Mucosa of rectum (tissue), 2 donors: ENCODE measurements at regions not wholly inside any gene's neighbourhood (a gene's known extent, or its start where the extent isn't known, plus 50 kb on each side); places are given as distances from the start of the nearest gene placed in this dataset.

Experiments
- H3K27ac ChIP-seq, 2 donors: one replicate each; pipeline ENCODE4 v1.7.0; 2013; ENCODE audit warnings: inconsistent platforms in 2 of 2, low read depth in 2 of 2, low read length in 2 of 2
- H3K27me3 ChIP-seq, 2 donors: one replicate each; pipeline ENCODE4 v1.7.0; 2013; ENCODE audit warnings: low read length in 2 of 2; ENCODE audit not compliant: control insufficient read depth in 2 of 2, insufficient read depth in 2 of 2
- H3K36me3 ChIP-seq, 2 donors: one replicate each; pipeline ENCODE4 v1.7.0; 2013; ENCODE audit warnings: low read length in 2 of 2; ENCODE audit not compliant: control insufficient read depth in 2 of 2, insufficient read depth in 2 of 2
- H3K4me1 ChIP-seq, 2 donors: one replicate each; pipeline ENCODE4 v1.7.0; 2013; ENCODE audit warnings: low read length in 2 of 2, mild to moderate bottlenecking in 1 of 2; ENCODE audit not compliant: control insufficient read depth in 2 of 2, insufficient read depth in 2 of 2
- H3K4me3 ChIP-seq, 2 donors: one replicate each; pipeline ENCODE4 v1.7.0; 2013; ENCODE audit warnings: low read length in 2 of 2
- H3K9ac ChIP-seq, 2 donors: one replicate each; pipeline ENCODE4 v1.7.0; 2013; ENCODE audit warnings: low read length in 2 of 2, low read depth in 1 of 2, mild to moderate bottlenecking in 1 of 2
- H3K9me3 ChIP-seq, 2 donors: one replicate each; pipeline ENCODE4 v1.7.0; 2013; ENCODE audit warnings: low read length in 2 of 2; ENCODE audit not compliant: control insufficient read depth in 2 of 2
- donor health status: healthy.
- donor health status: Normal muscosa, but diverticular disease.

- no peaks in the 10 kb centered on the region for H3K36me3 ChIP-seq
- H3K9ac ChIP-seq = no peak overlapping the region
- no peak overlapping the region for H3K27ac ChIP-seq
- no peak overlapping the region for H3K4me3 ChIP-seq
- H3K27me3 ChIP-seq = no peaks in the 10 kb centered on the region
- no peaks in the 10 kb centered on the region for H3K9me3 ChIP-seq
- no peaks in the 10 kb centered on the region for H3K4me1 ChIP-seq
These were observed 577.2 kb upstream of the MAP3K7 start for GRCh38 chr6:91164105-91164504.

GRCh38 chr6:91161246-91161645, 574.4 kb upstream of the MAP3K7 start:
- Histone ChIP-seq H3K4me3 (no peak overlapping the region), H3K4me1 (no peaks in the 10 kb centered on the region), H3K27ac (no peak overlapping the region), H3K36me3 (no peaks in the 10 kb centered on the region), H3K27me3 (no peaks in the 10 kb centered on the region), H3K9me3 (no peaks in the 10 kb centered on the region), H3K9ac (no peak overlapping the region)

- Histone ChIP-seq H3K9ac (no peak overlapping the region), H3K4me3 (no peak overlapping the region), H3K36me3 (no peaks in the 10 kb centered on the region), H3K27me3 (no peaks in the 10 kb centered on the region), H3K4me1 (no peaks in the 10 kb centered on the region), H3K27ac (no peak overlapping the region), H3K9me3 (no peaks in the 10 kb centered on the region)
These were observed 568.4 kb upstream of the MAP3K7 start for GRCh38 chr6:91155129-91155785.

GRCh38 chr6:91152824-91153223, 566.0 kb upstream of the MAP3K7 start:
- Histone ChIP-seq H3K27me3 (no peaks in the 10 kb centered on the region), H3K9ac (no peak overlapping the region), H3K9me3 (no peaks in the 10 kb centered on the region), H3K27ac (no peak overlapping the region), H3K4me3 (no peak overlapping the region), H3K4me1 (no peaks in the 10 kb centered on the region), H3K36me3 (no peaks in the 10 kb centered on the region)

- H3K27ac ChIP-seq = no peak overlapping the region
- no peaks in the 10 kb centered on the region for H3K36me3 ChIP-seq
- no peak overlapping the region for H3K4me3 ChIP-seq
- H3K4me1 ChIP-seq = no peaks in the 10 kb centered on the region
- no peaks in the 10 kb centered on the region for H3K9me3 ChIP-seq
- no peaks in the 10 kb centered on the region for H3K27me3 ChIP-seq
- H3K9ac ChIP-seq = no peak overlapping the region
These were observed 563.3 kb upstream of the MAP3K7 start for GRCh38 chr6:91149956-91150705.

GRCh38 chr6:91149246-91149955, 562.5 kb upstream of the MAP3K7 start:
- Histone ChIP-seq H3K9ac (no peak overlapping the region), H3K36me3 (no peaks in the 10 kb centered on the region), H3K4me1 (no peaks in the 10 kb centered on the region), H3K4me3 (no peak overlapping the region), H3K27ac (no peak overlapping the region), H3K9me3 (no peaks in the 10 kb centered on the region), H3K27me3 (no peaks in the 10 kb centered on the region)

- no peaks in the 10 kb centered on the region for H3K36me3 ChIP-seq
- H3K4me1 ChIP-seq = no peaks in the 10 kb centered on the region
- H3K4me3 ChIP-seq = no peak overlapping the region
- no peak overlapping the region for H3K27ac ChIP-seq
- no peak overlapping the region for H3K9ac ChIP-seq
- no peaks in the 10 kb centered on the region for H3K9me3 ChIP-seq
- H3K27me3 ChIP-seq = no peaks in the 10 kb centered on the region
These were observed 557.3 kb upstream of the MAP3K7 start for GRCh38 chr6:91144126-91144525.

GRCh38 chr6:91142154-91142553, 555.3 kb upstream of the MAP3K7 start:
- no peak overlapping the region for H3K4me3 ChIP-seq
- H3K27me3 ChIP-seq = no peaks in the 10 kb centered on the region
- no peaks in the 10 kb centered on the region for H3K36me3 ChIP-seq
- H3K9ac ChIP-seq = no peak overlapping the region
- no peaks in the 10 kb centered on the region for H3K9me3 ChIP-seq
- no peak overlapping the region for H3K27ac ChIP-seq
- no peaks in the 10 kb centered on the region for H3K4me1 ChIP-seq

GRCh38 chr6:91141346-91141745, 554.5 kb upstream of the MAP3K7 start:
- Histone ChIP-seq H3K4me3 (no peak overlapping the region), H3K9me3 (no peaks in the 10 kb centered on the region), H3K27me3 (no peaks in the 10 kb centered on the region), H3K4me1 (no peaks in the 10 kb centered on the region), H3K9ac (no peak overlapping the region), H3K27ac (no peak overlapping the region), H3K36me3 (no peaks in the 10 kb centered on the region)

- H3K27ac ChIP-seq = no peak overlapping the region
- H3K4me3 ChIP-seq = no peak overlapping the region
- H3K27me3 ChIP-seq = no peaks in the 10 kb centered on the region
- no peaks in the 10 kb centered on the region for H3K4me1 ChIP-seq
- no peaks in the 10 kb centered on the region for H3K9me3 ChIP-seq
- no peak overlapping the region for H3K9ac ChIP-seq
- no peaks in the 10 kb centered on the region for H3K36me3 ChIP-seq
These were observed 553.6 kb upstream of the MAP3K7 start for GRCh38 chr6:91140449-91140848.
